ENCODE measurements at regions not wholly inside any gene's neighbourhood (a gene's known extent, or its start where the extent isn't known, plus 50 kb on each side); places are given as distances from the start of the nearest gene placed in this dataset.

DNA sequence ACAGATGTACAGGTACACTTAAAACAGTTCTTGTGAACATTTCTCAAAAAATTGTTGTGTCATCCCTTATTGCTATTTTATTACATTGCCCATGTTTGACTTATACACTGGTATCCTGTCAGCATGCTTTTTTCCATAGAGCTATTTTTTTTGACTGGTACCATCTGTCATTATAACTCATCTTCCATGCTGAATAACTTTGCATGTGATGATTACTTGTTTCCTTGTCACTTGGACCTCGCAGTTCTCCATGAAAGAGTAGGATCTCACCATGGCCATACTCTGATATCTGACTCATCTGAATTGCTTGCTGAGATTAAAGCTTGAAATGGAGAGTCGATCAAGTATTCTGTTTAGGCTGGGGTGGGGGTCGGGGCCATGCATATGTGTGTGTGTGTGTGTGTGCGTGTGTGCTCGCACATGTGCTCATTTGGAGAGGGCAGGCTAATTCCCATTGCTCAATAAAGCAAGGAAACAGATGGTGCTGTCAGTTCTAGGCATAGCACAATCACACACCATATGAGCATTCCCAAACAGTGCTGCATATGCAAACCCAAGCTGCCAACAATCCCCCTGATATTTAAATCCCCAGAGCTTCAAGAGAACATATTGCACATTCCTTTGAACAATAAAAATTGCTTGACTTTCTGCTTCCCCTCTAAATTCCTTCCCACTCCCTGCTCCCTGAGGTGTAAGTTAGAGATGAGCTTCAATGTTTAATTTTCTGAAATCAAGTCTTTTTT lies 62.9 kb downstream of the NHLRC3 start:
- no peak for DNase-seq

DNA sequence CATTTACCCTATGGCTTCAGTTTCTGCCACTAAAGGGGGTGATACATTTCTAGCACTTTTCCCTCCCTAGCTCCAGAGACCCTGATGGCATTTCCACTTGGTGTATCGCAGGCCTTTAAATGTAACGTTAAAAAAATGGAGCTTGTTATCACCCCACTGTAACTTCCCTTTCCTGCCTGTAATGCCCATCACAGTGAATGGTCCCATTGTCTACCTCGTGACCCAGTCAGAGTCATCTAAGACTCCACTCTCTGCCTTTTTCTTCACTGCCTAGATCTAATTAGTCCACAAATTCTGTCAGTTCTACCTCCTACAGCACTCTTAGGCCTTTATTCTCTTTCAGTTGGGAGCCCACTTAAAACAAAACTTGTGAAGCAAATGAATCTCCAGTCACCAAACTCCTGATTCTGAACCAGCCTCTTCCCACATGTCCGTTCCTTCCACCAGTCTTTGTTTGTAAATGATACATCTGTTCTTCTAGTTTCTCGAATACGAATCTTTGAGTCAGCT lies 64.8 kb downstream of the NHLRC3 start:
- DNase-seq, result no peak

DNA sequence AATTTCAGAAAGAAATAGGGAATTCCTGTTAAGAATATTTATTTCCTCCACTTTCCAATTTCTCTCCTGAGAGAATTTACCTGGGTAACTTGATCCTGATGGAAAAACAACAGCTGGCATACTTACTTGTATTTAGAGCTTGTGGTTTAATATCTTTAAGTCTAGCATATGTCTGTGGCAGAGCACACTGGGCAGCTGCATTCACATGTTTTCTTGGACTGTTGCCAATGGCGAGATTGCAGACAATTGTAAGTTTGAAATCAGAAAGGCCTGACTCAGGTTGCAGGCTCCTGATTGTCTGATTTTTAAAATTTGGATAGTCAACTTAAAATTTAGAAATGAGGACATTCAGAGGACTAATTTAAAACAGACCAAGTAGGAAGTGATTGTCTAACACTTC lies 66.9 kb downstream of the NHLRC3 start:
- peak; percentile 3 for DNase-seq

DNA sequence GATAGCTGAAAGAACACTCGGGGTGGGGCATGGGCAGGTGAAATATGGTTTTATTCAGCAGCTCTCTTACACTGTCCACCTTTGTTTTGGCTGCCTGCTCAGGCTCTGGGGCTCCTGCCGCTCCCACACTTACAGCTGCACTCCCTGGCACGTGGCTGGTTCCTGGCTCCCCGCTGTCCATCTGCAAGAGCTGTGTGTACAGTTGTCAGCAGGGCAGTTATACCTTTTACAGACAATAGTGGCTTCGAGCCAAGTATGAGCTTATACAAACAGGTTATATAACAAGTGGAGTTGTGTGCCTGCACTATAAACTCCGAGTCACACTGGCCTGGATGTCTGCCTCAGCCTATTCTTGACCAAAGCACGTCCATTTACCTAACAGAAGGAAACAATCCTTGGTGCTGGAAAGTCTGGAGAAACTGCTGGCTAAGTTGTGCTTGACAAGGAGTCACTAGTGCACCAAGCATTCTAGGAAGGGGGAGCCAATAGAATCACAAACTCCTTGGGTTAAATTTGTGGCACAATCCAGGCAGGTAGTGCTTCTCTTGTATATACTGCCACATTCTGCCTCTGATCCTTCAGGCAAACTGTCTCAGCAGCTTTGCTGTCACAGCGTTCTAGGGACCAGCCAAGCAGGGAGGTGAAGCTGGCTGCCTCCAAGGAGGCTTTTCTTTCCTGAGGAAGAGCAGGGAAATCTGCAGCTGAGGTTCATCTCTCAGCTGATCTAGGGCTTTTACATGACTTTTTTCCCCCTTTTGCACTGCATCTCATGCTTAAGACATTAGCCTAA lies 68.2 kb downstream of the NHLRC3 start:
- no peak for DNase-seq

DNA sequence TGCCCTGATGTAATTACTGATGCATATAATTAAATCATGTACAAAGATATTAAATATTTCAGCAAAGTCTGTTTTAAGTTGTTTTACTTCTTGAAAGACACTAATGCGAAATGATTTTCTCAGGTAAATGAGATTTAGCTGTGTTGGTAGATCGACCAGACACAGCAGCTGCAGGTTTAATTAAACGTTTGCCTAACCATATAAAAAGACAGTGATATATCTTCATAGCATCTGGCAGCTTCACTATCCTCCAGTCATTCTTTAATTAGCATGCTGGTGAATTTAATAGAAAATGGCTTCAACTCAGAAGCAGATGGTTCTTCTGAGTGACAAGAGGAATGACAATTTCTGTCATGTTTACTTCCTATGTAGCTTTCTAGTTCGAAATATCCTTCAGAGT lies 69.3 kb downstream of the NHLRC3 start:
- DNase-seq, result no peak

DNA sequence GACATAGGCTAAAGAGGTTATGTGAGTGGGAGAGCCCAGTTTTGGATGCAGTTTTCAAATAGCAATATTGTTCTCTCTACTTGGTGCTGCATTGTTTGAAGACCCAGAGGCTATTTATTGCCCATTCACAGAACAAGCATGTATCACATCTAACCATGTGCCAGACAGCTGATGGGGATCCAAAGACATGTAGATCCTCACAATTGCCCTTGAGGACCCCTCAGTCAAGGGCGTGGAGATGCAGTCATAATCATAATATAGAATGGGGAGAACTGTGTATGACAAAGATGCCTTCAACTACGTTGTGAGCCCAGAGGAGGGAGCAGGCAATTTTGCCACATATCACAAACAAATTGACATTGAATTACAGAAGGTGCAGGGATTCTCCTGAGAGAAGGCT lies 70.5 kb downstream of the NHLRC3 start:
- no peak for DNase-seq

DNA sequence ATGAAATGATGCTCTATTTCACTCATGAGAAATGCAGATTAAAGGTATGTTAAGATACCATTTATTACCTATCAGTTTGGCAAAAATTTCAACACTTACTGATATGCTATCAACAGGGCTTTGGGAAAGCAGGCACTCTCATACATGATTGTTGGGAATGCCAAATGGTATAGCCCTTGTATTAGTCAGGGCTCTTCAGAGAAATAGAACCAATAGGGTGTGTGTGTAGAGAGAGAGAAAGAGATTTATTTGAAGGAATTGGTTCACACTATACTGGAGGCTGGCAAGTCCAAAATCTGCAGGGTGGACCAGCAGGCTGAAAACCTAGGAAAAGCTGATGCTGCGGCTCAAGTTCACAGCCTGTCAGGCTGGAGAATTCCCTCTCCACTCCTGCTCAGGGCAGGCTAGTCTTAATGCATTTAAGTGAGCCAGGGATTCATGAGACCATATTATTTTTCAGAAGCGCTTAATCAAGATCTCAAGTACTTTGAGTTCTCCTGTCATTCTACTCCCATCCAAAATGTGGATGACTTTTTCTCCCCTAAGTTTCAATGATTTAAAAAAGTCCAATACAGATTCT lies 72.4 kb downstream of the NHLRC3 start:
- no peak for DNase-seq

DNA sequence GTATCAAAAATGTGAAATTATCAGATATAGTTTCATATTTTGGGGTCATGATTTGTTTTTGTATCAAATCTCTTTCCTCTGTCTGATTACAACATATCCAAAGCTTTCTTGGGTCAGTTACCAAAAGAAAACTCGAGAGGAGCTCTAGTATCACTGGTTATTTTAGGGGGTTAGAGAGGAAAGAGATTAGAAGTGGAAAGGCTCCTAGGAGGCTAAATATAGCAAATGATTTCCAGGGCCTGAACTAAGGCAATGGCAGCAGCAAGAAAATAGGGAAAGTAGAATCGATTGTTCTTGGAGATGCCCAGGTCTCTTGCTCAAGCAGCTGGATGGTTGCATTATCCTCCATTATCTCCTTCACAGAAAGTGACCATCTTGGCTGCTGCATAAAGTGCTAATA lies 72.9 kb downstream of the NHLRC3 start:
- DNase-seq, result no peak

DNA sequence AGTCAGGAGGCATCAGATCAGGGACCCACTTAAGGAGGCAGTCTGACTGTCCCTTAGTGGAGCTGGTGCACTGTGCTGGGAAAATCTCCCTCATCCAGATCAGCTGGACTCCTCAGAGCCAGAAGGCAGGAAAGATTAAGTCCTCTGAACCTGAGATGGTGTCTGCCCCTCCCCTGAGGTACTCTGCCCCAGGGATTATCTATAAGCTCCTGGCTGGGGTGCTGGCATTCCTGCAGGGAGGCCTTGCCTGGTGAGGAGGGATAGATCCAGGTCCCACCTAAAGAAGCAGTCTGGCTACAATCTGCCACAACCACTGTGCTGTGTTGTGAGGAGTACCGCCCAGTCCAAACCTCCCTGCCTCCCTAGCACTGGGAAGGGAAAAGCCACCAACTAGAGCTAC lies 81.2 kb downstream of the NHLRC3 start:
- DNase-seq, result no peak

DNA sequence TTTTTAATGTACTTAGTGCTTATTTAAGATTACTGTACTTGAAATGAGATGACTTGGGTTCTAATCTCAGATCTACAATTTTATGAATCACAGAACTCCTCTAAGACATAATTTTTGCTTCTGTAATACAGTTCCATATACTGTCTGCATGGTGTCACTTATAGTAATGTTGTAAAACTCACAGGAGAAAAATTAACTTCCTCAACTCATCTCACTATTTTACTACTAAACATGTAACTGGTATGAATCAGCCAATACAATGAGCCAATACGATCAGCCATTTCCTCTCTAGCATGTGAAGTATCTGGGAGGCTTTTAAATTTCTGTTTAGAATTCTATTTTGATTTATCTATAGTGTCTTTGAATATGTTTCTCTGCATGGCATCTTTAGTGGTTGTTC lies 85.3 kb downstream of the NHLRC3 start:
- no peak for DNase-seq

DNA sequence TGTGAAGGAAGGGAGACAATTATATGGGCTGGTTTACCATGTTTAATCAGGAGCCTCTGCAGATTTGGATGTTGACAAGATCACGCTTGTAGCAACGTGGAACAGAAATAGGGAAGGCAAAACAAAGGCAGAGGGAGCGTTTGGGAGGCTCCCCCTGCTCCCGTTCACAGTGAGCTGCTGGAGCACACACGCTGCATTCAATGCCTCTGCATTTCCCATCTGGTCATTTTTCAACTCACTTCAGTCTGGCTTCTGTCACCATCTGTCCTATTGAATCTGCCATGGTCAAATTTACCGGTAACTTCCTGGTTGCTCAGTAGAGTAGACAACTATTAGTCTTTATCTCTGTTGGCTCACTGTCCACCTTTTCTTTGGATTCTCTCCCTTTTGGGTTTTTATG lies 91.0 kb downstream of the NHLRC3 start:
- no peak for DNase-seq

DNA sequence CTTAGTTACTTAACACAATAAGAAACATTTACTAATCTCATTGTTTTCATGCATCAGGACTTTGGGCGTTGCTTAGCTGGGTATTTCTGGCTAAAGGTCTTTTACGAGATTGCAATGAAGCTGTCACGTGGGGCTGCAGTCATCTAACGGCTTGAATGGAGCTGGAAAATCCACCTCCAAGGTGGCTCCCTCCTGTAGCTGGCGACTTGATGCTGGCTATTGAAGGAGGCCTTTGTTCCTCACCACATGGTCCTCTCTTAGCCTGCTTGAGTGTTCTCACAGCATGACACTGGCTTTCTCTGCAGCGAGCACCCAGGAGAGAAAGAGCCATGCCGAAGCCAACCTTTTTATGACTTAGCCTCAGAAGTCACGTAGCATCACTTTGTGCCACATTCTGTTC lies 92.0 kb downstream of the NHLRC3 start:
- no peak for DNase-seq

DNA sequence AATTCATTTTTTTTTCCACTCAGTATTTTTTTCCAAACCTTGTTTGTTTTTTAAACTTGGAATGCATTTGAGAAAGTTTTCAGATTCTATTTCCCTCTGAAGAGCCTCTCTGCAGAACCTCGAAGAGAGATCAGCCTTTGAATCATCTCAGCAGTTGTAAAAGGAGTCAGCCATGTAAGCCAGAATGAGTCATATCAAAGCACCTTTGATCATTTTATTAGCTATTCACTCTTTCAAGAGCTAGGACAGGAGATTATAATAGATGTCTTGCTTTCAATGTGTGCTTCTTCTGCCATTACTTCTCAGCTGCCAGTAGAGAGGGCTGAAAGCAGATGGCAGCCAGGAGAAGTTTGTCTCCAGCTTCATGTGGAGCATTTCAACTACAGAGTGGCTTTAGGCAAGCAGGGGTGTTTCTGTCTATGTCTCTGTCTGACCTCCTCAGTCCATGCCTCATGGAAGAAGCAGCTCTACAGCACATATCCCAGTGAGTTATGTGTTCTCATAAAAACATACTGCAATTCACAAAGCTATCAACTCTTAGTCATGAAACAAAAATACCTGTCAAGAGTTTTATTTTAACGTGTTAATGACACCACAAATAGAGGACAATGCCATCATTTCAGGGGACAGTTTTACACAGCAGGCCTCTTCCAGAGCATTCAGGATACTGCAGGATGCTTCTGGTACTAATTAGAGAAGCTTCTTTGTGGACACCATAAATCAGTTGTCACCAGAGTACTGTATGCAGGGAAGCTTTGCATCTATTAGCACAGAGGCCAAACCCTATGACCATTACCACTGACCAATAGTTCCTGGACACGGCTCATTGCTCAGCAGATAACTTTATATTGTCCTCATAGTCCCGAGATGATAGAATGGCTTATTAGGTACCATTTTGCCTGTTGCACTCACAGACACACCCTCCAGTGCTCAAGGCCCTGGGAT lies 94.3 kb downstream of the NHLRC3 start:
- no peak for DNase-seq

DNA sequence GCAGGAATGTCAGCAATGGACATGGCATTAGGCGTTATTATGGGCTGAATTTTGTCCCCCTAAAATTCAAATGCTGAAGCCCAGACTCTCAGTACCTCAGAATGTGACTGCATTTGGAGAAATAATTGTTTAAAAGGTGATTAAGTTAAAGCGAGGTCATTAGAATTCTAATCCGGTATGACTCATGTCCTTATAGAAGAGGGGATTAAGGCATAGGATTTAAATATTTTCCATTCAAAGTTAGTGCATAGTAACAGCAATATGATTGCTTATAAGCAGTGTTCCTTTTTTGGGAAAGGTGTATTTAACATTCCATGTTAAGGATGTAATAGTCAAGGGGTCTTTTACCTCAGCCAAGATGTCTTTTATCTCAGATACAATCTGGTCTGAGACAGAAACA lies 95.5 kb downstream of the NHLRC3 start:
- DNase-seq, result no peak

DNA sequence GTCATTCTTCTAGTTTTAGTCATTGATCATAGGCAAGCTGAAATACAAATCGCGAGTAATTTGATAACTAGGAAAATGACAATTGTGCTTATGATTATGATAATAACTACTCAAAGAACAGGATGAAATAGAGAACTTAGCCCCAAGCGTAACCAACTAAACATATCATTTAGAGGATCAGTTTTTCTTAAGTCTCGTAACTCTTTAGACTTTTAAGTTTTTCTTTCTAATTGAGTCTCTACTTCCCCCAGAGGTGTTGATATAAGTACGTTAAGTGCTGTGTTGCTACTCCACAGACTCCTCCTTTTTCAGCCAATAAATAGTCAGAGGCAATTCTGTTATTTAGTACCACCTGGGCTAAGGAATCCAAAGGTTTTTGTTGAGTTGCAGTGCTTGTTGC lies 96.3 kb downstream of the NHLRC3 start:
- DNase-seq, result no peak

DNA sequence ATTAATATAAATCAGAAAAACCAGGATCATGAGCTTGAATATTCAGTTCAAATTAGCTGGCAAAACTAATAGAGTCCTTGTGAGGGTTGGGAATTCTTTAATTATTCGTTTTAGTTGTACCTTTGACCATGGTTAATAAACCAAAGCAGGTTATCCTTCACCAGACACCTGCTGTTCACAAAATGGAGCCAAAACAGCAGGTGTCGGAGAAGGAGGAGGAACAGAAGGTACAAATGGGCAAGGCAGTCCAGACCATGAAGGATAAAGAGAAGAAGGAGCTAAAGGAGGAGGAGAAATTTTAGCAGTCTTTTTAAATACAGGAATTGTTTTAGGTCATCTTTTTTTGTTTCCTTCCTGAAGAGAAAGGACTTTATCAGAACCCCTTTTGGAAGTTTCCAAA lies 106.1 kb downstream of the NHLRC3 start:
- DNase-seq, result no peak

DNA sequence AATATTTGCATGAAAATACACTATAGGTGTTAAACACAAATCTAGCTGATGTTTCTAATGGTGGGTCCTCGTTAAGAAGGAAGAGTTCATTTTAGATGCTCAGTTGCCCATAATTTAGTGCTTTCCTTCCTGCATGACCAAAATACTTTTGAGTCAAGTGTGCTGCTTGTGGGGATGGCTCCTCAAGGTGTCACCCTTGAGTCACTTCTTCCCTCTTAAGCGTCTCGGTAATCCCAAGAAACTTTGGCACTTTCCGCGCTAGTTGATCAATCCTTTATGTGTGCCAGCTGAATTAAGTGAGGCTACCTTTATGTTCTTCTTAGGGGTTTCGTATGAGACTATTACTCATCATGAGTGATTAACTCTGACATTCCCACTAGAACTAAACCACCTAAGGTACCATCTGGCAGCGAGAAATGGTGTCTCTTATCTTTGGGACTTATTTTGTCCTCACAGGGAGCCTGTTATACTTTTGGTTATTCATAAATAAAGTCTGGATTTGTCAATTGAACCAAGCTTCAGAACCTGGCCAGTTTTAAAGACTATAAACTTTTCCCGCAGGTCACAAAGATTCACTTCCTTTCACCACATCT lies 106.8 kb downstream of the NHLRC3 start:
- DNase-seq, result peak; percentile 65

DNA sequence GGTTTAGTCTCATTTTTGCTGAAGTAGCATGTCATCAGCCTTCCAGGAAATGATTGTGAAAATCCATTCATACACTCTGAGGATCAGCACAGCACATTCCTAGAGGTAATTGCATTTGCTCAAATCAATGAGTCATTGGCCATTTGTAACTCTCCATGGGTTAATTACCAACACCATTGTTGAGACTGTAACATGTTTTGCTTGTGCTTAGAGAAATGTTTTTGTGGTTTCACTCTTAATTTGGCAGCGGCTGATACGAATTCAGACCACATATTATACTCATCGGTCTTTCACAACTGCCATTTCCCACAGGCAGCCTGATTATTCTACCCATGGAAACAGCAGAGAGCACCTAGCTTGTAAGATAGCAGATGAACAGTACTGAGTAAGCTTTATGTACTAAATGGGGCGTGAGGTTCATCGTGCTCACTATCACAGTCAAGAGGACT lies 110.3 kb downstream of the NHLRC3 start:
- DNase-seq, result peak; percentile 48

DNA sequence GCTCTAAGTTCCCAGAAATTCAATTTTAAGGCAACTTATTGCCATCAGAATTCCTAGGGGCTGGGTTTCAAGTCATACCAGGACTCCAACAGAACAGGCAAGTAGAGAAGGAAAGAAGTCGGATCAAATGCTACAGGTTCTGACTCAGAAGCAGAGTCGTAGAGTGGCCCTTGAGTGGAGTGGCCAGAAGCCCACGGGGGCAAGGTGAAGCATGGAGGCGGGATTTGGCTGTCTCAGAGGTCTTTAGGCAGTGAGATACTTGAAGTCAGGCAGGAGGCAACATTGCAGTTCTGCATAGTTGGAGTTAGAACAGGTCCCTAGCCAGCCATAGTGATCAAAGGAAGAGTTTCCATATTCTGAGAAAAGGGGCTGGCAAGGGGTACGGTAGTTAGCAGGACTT lies 111.6 kb downstream of the NHLRC3 start:
- no peak for DNase-seq

DNA sequence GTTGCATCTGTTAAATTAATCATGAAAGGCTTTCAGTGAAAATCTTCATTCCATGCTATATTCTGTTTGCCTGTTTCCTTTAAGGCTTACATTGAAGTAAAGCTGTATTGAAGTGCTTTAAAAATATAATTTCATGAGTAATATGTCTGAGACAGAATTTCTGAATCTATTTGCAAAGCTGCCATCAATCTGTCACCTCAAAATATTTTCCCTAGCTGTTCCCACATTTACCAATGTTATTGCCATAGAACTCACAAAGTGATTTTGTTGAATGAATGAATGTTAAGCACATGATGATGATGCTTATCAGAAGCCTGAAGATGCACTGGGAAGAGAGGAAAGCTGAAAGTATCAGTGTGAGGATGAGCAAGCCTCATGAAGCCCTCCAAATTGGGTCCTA lies 115.8 kb downstream of the NHLRC3 start:
- DNase-seq, result no peak

DNA sequence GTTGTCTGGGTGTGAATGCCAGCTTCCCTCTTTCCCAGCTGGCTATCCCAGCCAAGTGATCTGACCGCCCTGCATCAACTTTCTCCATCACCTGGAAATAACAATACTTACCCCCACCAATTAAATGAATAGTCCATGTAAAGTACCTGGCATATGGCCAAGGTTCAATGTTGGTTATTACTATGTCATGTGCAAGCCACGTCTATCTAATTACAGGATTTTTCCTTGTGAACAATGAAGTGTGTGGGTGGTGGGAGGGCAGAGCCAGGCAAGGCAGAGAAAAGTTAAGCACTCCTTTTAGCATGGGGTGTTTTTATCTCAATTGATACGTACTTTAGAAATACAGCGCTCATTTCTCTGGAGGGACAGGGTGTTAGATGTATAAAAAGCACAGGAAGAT lies 121.1 kb downstream of the NHLRC3 start:
- DNase-seq, result no peak

DNA sequence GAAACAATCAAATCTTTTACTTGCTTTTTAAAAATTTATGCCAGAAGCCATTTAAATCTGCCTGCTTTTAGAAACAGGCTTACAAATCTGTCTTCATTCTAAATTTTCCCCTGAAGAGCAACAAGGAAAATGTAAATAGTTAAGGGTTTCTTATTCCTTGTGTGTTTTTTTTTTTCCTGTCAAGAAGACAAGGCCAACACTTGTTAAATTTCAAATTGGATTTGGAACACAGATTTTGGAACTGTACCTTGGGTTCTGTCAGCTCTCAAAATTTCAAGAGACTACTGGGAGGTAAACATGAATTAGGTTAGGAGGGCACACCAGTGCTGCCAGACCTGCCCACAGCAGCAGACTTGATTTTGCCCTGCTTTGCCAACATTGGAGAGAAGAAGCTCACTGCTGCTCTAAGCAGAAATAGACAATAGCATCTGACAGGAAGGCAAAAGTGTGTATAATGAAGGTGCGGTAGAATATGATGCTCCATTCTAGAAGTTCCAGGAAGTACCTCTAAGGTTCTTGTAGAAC lies 121.7 kb downstream of the NHLRC3 start:
- DNase-seq, result no peak
